NCI-H69 (cell line): ENCODE measurements at regions not wholly inside any gene's neighbourhood (a gene's known extent, or its start where the extent isn't known, plus 50 kb on each side); places are given as distances from the start of the nearest gene placed in this dataset.

ENCODE experiments used
- DNase-seq: peaks from one replicate; lab custom pipeline; 2025; lab: John Stamatoyannopoulos, UW

DNA sequence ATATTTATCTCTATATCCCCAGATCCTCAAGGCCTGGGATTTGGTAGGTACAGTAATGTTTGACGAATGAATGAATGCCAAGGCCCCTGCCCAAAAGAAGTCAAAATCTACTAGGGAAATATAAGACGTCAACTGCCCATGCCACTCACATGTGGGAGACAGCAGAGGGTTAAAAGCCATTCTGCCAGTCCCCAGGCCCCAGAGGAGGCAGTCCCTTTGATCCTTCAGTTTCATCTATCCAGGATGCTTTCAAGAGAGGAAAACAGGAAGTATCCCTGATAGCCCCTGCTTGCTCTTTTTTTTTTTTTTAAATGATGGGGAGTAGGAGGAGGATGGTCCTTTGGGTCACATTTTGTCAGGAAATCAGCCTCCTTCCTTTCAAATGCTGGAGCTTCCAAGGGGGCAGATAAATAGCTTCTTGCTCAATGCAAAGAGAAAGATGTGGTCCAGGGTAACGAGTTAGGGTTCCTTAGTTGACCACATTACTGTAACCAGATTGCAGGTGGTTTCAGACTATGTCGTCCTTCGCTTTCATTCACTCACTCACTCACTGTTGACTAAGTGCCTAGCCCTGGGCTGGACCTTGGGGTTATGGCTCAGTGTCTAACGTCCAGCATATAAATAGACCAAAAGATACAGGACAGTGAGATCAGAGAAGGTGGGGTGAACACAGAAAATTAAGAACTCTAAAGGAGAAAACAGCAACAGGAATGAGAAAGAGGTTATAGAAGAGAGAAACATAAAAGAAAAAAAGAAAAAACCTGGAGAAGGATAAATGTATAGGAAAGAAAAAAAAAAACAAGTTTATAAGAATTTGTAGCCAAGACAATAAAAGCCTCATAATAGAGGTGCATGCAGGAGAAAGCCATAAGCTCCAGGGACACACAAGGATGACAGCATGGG lies 64.6 kb upstream of the PIM1 start:
- peak; percentile 44 for DNase-seq

DNA sequence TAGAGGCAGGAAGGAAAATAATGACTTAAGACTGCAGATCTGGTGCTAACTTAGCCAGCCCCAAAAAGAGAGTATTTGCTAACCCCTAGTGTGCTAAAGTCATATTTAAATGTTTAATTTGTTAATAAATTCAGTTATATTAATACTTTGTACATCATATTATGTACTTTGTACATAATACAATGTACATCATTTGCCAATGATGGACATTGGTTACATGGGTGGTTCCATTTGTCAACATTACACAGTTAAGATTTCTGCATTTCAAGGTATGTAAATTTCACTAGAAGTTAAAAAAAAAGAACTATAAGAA lies 63.9 kb upstream of the PIM1 start:
- DNase-seq, result no peak

DNA sequence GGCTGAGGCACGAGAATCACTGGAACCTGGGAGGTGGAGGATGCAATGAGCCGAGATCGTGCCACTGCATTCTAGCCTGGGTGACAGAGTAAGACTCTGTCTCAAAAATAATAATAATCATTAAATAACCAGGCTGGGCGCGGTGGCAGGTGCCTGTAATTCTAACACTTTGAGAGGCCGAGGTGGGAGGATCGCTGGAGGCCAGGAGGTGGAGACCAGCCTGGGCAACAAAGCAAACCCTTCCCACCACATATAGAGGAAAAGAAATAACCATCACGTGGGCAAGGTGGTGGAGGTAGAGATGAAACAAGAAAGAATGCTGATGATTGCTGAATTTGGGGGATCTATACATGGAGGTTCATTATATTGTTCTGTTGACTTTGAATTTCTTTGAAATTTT lies 63.4 kb upstream of the PIM1 start:
- DNase-seq, result no peak

DNA sequence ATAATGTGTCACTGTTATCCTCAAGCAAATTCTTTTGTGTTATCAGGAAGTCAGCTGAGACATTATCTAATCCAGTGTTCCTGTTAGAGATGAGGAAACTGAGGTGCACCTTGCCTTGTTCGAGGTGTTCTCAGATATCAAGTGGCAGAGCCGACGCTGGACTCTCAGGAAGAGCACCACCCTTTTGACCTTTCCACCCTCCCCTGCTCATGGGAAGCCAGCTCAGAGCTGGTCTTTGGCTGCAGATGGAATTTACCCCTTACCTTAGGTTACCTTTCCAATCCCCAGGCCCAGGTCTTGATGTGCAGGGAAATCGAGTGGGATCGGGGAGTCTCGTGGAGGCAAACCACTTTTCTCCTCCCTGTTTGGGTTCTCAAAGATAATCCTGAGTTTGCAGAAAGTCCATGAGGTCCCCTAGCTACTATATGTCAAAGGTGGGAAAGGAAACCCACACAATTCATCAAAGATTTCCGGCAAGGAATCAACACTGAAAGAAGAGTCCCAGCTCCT lies 62.9 kb upstream of the PIM1 start:
- no peak for DNase-seq

- DNase-seq, result no peak
Observed at GRCh38 chr6:37109714-37110499, 60.0 kb upstream of the PIM1 start.

- DNase-seq, result no peak
Observed at GRCh38 chr6:37110500-37111461, 59.2 kb upstream of the PIM1 start.

DNA sequence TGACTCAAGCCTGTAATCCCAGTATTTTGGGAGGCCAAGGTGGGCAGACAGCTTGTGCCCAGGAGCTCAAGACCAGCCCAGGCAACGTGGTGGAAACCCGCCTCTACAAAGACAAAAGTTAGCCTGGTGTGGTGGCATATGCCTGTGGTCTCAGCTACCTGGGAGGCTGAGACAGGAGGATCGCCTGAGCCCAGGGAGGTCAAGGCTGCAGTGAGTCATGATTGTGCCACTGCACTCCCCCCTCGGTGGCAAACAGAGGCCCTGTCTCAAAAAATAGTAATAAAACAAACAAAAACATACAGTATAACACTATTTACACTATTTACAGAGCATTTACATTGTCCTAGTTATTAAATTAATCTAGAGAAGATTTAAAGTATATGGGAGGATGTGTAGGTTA lies 56.0 kb upstream of the PIM1 start:
- DNase-seq, result no peak

DNA sequence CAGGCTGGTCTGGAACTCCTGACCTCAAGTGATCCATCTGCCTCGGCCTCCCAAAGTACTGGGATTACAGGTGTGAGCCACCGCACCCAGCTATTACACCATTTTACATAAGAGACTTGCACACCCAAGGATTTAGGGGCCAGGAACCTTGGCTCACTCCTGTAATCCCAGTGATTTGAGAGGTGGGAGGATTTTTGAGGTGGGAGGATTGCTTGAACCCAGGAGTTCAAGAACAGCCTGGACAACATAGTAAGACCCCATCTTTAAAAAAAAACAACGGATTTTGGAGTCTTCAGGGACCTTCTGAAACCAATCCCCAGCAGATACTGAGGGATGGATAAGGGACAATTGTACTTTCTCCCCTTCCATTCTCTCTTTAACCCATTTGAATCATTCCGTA lies 55.3 kb upstream of the PIM1 start:
- DNase-seq, result no peak

DNA sequence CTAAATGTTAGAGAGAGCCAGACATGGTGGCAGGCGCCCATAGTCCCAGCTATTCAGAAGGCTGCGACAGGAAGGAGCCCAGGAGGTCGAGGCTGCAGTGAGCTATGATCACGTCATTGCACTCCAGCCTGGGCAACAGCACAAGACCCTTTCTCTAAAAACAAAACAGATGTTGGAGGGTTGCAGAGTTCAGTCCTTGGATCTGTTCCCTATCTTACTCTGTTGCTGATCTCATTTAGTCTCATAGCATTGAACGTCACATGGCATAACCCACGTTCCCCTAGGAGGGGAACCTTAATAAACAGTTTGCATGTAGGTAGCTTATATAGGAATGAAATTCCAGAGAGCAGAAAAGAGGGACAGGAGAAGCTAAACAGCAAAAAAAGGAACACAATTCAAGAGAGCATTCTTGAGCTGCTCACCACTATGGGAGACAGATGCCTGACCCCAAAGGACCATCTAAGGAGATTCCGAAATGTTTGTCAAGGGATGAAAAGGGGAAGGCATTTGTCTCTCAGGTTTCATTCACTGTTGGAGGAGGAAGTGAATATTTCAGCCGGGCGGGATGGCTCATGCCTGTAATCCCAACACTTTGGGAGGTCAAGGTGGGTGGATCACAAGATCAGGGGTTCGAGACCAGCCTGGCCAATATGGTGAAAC lies 54.6 kb upstream of the PIM1 start:
- DNase-seq, result no peak

DNA sequence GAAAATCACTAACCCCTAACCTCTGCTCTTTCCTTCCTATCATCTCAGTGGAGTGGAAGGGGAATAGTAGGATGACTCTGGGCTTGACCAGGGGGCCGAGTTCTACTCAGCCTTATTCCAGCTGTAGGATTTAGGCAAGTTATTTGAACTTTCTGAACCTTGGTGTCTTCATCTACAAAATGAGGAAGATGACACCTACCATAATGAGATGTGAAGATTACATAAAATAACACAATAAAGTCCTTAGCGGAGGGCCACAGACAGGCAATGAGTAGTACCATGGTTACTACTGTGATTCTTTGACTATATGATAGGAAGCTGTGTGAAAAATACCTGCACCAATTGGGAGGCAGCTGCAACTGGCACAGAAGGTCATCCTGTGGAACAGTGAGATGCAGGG lies 53.6 kb upstream of the PIM1 start:
- no peak for DNase-seq

DNA sequence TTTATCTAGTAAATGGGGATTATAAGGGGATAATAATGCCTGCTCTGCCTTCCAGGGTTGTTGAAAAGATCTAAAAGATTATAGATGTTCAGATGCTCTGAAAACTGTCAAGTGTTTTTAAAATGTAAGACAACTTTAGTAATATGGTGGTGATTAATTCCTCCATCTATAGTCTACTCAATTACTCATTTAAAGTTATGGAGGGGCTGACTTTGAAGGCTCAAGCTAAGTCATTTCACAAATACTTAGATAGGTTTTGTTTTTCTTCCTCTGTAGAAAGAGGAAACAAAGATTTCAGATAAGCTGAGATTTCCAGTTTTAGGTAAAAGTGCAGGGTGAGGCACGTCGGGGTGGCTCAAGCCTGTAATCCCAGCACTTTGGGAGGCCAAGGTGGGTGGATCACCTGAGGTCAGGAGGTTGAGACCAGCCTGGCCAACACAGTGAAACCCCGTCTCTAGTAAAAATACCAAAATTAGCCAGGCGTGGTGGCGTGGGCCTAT lies 50.5 kb upstream of the PIM1 start:
- DNase-seq, result no peak
